H9 (cell line): ENCODE measurements at regions not wholly inside any gene's neighbourhood (a gene's known extent, or its start where the extent isn't known, plus 50 kb on each side); places are given as distances from the start of the nearest gene placed in this dataset.
A peak's percentile ranks its signal among the peaks of the same experiment; 100 is the strongest.

ENCODE experiments used
- DNase-seq: peaks from one replicate; pipeline ENCODE4 v3.0.0-alpha.2; 2017
- H2AFZ ChIP-seq: one replicate; pipeline ENCODE4 v1.6.1; 2013; ENCODE audit warnings: mild to moderate bottlenecking, low read length, control low read depth, moderate library complexity
- H2AK5ac ChIP-seq: 2 replicates; pipeline ENCODE4 v1.6.1; 2013; ENCODE audit warnings: low read length, control low read depth, mixed read lengths; ENCODE audit not compliant: insufficient read length
- H2BK120ac ChIP-seq: one replicate; pipeline ENCODE4 v1.6.1; 2013; ENCODE audit warnings: low read depth, mild to moderate bottlenecking, low read length, control low read depth, inconsistent platforms; ENCODE audit not compliant: poor library complexity, severe bottlenecking
- H2BK12ac ChIP-seq: 2 replicates; pipeline ENCODE4 v1.6.1; 2013; ENCODE audit warnings: low read length, control low read depth, mixed read lengths, low read depth; ENCODE audit not compliant: insufficient read length
- H2BK15ac ChIP-seq: 2 replicates; pipeline ENCODE4 v1.6.1; 2013; ENCODE audit warnings: low read depth, low read length, control low read depth
- H2BK20ac ChIP-seq: one replicate; pipeline ENCODE4 v1.6.1; 2013; ENCODE audit warnings: low read depth, mild to moderate bottlenecking, low read length, control low read depth, inconsistent platforms; ENCODE audit not compliant: poor library complexity, severe bottlenecking
- H2BK5ac ChIP-seq: 2 replicates; pipeline ENCODE4 v1.6.1; 2013; ENCODE audit warnings: low read length, control low read depth, mixed read lengths; ENCODE audit not compliant: insufficient read length
- H3K14ac ChIP-seq: 2 replicates; pipeline ENCODE4 v1.6.1; 2013; ENCODE audit warnings: low read length, control low read depth; ENCODE audit not compliant: insufficient read depth
- H3K18ac ChIP-seq: 2 replicates; pipeline ENCODE4 v1.6.1; 2013; ENCODE audit warnings: low read depth, mild to moderate bottlenecking, mixed read lengths, low read length, control low read depth; ENCODE audit not compliant: insufficient read length
- H3K23ac ChIP-seq: 2 replicates; pipeline ENCODE4 v1.6.1; 2013; ENCODE audit warnings: low read length, control low read depth, mixed read lengths, low read depth; ENCODE audit not compliant: insufficient read length
- H3K23me2 ChIP-seq: 2 replicates; pipeline ENCODE4 v1.6.1; 2013; ENCODE audit warnings: low read depth, mild to moderate bottlenecking, mixed read lengths, low read length, control low read depth; ENCODE audit not compliant: insufficient read length, poor library complexity, severe bottlenecking
- H3K27ac ChIP-seq: 2 replicates; pipeline ENCODE4 v1.5.1; 2013; ENCODE audit warnings: low read length, control low read depth, mixed read lengths, low read depth; ENCODE audit not compliant: insufficient read length
- H3K27me3 ChIP-seq: 2 replicates; pipeline ENCODE4 v1.6.1; 2013; ENCODE audit warnings: low read length, control low read depth, inconsistent platforms; ENCODE audit not compliant: insufficient read depth
- H3K4ac ChIP-seq: 2 replicates; pipeline ENCODE4 v1.6.1; 2013; ENCODE audit warnings: low read depth, mild to moderate bottlenecking, control low read depth, inconsistent platforms, low read length, moderate library complexity
- H3K4me1 ChIP-seq: 2 replicates; pipeline ENCODE4 v1.6.1; 2013; ENCODE audit warnings: low read length, control low read depth, inconsistent platforms; ENCODE audit not compliant: insufficient read depth
- H3K4me2 ChIP-seq: 2 replicates; pipeline ENCODE4 v1.6.1; 2013; ENCODE audit warnings: low read length, control low read depth, mixed read lengths; ENCODE audit not compliant: insufficient read length, insufficient read depth
- H3K56ac ChIP-seq: 2 replicates; pipeline ENCODE4 v1.6.1; 2013; ENCODE audit warnings: low read depth, mild to moderate bottlenecking, mixed read lengths, low read length, control low read depth; ENCODE audit not compliant: insufficient read length
- H3K79me1 ChIP-seq: 2 replicates; pipeline ENCODE4 v1.6.1; 2013; ENCODE audit warnings: low read depth, mild to moderate bottlenecking, moderate library complexity, low read length, control low read depth, inconsistent platforms; ENCODE audit not compliant: insufficient read depth, poor library complexity, severe bottlenecking
- H3K79me2 ChIP-seq: 2 replicates; pipeline ENCODE4 v1.6.1; 2013; ENCODE audit warnings: low read length, control low read depth, inconsistent platforms; ENCODE audit not compliant: insufficient read depth
- H3K9ac ChIP-seq: 2 replicates; pipeline ENCODE4 v1.6.1; 2013; ENCODE audit warnings: low read length, control low read depth, mixed read lengths; ENCODE audit not compliant: insufficient read length; ENCODE audit errors: extremely low read depth
- H3K9me3 ChIP-seq: one replicate; pipeline ENCODE4 v1.6.1; 2013; ENCODE audit warnings: low read depth, low read length, inconsistent platforms; ENCODE audit not compliant: control insufficient read depth
- H3T11ph ChIP-seq: one replicate; pipeline ENCODE4 v1.6.1; 2013; ENCODE audit warnings: mild to moderate bottlenecking, low read length, control low read depth, inconsistent platforms
- H4K20me1 ChIP-seq: one replicate; pipeline ENCODE4 v1.6.1; 2013; ENCODE audit not compliant: control insufficient read depth, insufficient read length, insufficient read depth
- H4K5ac ChIP-seq: 2 replicates; pipeline ENCODE4 v1.6.1; 2013; ENCODE audit warnings: low read depth, mild to moderate bottlenecking, mixed read lengths, low read length, control low read depth; ENCODE audit not compliant: insufficient read length
- H4K8ac ChIP-seq: replicated peaks from 2 replicates; pipeline ENCODE4 v1.6.1; 2013; ENCODE audit warnings: low read length, control low read depth, mixed read lengths, low read depth; ENCODE audit not compliant: insufficient read length
- H4K91ac ChIP-seq: 2 replicates; pipeline ENCODE4 v1.6.1; 2013; ENCODE audit warnings: low read depth, mild to moderate bottlenecking, moderate library complexity, mixed read lengths, low read length, control low read depth; ENCODE audit not compliant: insufficient read length
- H3K27ac Mint-ChIP-seq, 3 experiments: 2 replicates in 2 of 3; 3 replicates in 1 of 3; pipeline ENCODE4 v1.8.0; 2020 to 2021; ENCODE audit warnings: mixed read lengths in 3 of 3, mild to moderate bottlenecking in 1 of 3, moderate library complexity in 1 of 3
- H3K27me3 Mint-ChIP-seq: 2 replicates; pipeline ENCODE4 v1.8.0; 2021; ENCODE audit warnings: low read depth, mild to moderate bottlenecking, moderate library complexity, mixed read lengths
- H3K36me3 Mint-ChIP-seq, 3 experiments: 2 replicates in 2 of 3; 3 replicates in 1 of 3; pipeline ENCODE4 v1.8.0; 2020 to 2021; ENCODE audit warnings: low read depth in 3 of 3, mixed read lengths in 3 of 3; ENCODE audit not compliant: insufficient read depth in 1 of 3
- H3K4me1 Mint-ChIP-seq, 2 experiments: 2 replicates each; pipeline ENCODE4 v1.8.0; 2020; ENCODE audit warnings: mixed read lengths in 2 of 2
- H3K4me3 Mint-ChIP-seq, 2 experiments: 2 replicates in 1 of 2; 3 replicates in 1 of 2; pipeline ENCODE4 v1.8.0; 2020 to 2021; ENCODE audit warnings: mild to moderate bottlenecking in 2 of 2, mixed read lengths in 2 of 2, moderate library complexity in 1 of 2
- H3K9me3 Mint-ChIP-seq, 2 experiments: 2 replicates in 1 of 2; 3 replicates in 1 of 2; pipeline ENCODE4 v1.8.0; 2020; ENCODE audit warnings: mild to moderate bottlenecking in 2 of 2, mixed read lengths in 2 of 2, moderate library complexity in 1 of 2
- WGBS: extraction: QIAGEN DNeasy Blood & Tissue Kit; methylation state at CpG from one replicate; pipeline ENCODE4 v1.1.7; 2013; ENCODE audit warnings: missing lambda C conversion rate, low lambda C conversion rate, mixed read lengths; ENCODE audit not compliant: insufficient read length; ENCODE audit errors: extremely low coverage; 5-methylcytosine and 5-hydroxymethylcytosine counted together
- TF ChIP-seq, protein P1 (sequence below): fragments of 200-600 bp; sonication (generic); conservative IDR thresholded peaks from 3 replicates; pipeline ENCODE4 v1.8.0; 2021; ENCODE audit warnings: antibody characterized with exemption, mild to moderate bottlenecking

DNA sequence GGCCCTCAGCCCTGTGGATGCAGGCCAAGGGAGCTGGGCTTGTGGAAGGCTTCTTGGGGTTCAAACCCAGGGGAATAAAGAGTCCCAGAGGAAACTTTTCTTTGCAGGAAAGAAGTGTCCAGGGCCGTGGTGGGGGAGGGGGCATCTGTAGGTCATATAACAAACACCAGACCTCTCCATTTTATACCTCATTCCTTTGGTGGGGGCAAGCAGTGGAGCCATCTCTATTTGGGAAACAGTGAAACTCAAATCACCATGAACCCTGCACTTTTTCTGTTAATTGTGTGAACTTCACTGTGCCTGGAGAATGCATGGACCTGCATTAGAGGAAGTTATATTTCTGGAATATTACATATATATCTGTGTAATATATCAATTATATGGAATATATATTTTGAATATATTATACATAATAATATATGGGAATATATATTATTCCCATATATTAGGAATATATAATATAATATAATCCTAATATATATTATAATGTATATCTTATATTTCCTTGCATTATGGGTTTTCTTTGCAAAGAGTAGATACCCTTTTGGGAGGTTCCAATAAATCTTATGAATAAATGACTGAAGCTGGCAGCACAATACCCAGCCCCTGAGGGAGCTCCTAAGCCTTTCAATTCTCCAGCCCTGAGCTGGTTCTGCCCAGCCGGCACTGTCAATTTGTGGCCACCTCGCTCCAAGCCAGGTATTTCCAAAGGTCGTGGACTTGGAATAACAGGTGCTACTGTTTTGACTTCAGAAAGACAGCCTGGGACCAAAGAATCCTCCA is 97.7 kb upstream of the PKDCC start:
- peak overlapping the region; percentile 87 to 96 (median 93) for H3K27ac Mint-ChIP-seq
- H3K4me1 Mint-ChIP-seq = peaks cover 56 to 58% of the 10 kb centered on the region in 2 experiments
- H3K27me3 ChIP-seq = no peaks in the 10 kb centered on the region

More for the DNA sequence above, 97.7 kb upstream of the PKDCC start:
- DNase-seq = no peak
- H3K4ac ChIP-seq = no peak overlapping the region
- no peaks in the 10 kb centered on the region for H3K79me2 ChIP-seq
- no peak overlapping the region for H2BK15ac ChIP-seq
- no peak overlapping the region for H4K5ac ChIP-seq
- H2AFZ ChIP-seq = no peak overlapping the region
- TF ChIP-seq, protein P1, sequence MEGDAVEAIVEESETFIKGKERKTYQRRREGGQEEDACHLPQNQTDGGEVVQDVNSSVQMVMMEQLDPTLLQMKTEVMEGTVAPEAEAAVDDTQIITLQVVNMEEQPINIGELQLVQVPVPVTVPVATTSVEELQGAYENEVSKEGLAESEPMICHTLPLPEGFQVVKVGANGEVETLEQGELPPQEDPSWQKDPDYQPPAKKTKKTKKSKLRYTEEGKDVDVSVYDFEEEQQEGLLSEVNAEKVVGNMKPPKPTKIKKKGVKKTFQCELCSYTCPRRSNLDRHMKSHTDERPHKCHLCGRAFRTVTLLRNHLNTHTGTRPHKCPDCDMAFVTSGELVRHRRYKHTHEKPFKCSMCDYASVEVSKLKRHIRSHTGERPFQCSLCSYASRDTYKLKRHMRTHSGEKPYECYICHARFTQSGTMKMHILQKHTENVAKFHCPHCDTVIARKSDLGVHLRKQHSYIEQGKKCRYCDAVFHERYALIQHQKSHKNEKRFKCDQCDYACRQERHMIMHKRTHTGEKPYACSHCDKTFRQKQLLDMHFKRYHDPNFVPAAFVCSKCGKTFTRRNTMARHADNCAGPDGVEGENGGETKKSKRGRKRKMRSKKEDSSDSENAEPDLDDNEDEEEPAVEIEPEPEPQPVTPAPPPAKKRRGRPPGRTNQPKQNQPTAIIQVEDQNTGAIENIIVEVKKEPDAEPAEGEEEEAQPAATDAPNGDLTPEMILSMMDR = no peak
- no peaks in the 10 kb centered on the region for H3K79me1 ChIP-seq
- H3K56ac ChIP-seq = no peak overlapping the region
- H3K23ac ChIP-seq = no peak overlapping the region
- H2BK5ac ChIP-seq = no peak overlapping the region
- no peaks in the 10 kb centered on the region for H3K9me3 ChIP-seq
- no peak overlapping the region for H3K27ac ChIP-seq
- no peaks in the 10 kb centered on the region for H3K23me2 ChIP-seq
- H3K9me3 Mint-ChIP-seq = no peaks in the 10 kb centered on the region; a peak in 1 of 5 replicates
- H4K8ac ChIP-seq = no peak overlapping the region
- no peak overlapping the region; the same call in 1 of the 2 replicates for H3K14ac ChIP-seq
- H2BK20ac ChIP-seq = no peak overlapping the region
- no peaks in the 10 kb centered on the region for H4K20me1 ChIP-seq
- peaks cover 16% of the 10 kb centered on the region for H3K4me1 ChIP-seq
- H3K4me3 Mint-ChIP-seq = peak overlapping the region in 1 of 2 experiments; percentile 72; a peak in 1 of 5 replicates
- no peak overlapping the region for H3T11ph ChIP-seq
- no peak overlapping the region for H3K9ac ChIP-seq
- no peak overlapping the region for H4K91ac ChIP-seq
- no CpG with 5 or more reads among the region's 4 CpGs for WGBS
- peaks cover 2% of the 10 kb centered on the region for H3K27me3 Mint-ChIP-seq
- H3K4me2 ChIP-seq = peak overlapping the region; percentile 9
- H3K18ac ChIP-seq = peak overlapping the region; percentile 33
- no peak overlapping the region for H2AK5ac ChIP-seq
- H2BK120ac ChIP-seq = no peak overlapping the region
- no peaks in the 10 kb centered on the region; a peak in 1 of 7 replicates for H3K36me3 Mint-ChIP-seq
- H2BK12ac ChIP-seq = no peak overlapping the region
